ENCODE measurements at regions not wholly inside any gene's neighbourhood (a gene's known extent, or its start where the extent isn't known, plus 50 kb on each side); places are given as distances from the start of the nearest gene placed in this dataset.

GRCh38 chr1:90836345-90836679 is 119.2 kb upstream of the BARHL2 start:
- DNase-seq (ENCODE audit: low read depth in 1 of 2, low spot score in 1 of 2) = no peak
- no peak for TF ChIP-seq JUND (IDR thresholded peaks at IDR 0.05; ENCODE audit: low read depth)
- in situ Hi-C loops (cut with HindIII; ENCODE audit: low pct_unique_long_range_greater_than_20kb, low sequenced_read_pairs) = no loop called here

- in situ Hi-C loops (cut with HindIII; ENCODE audit: low pct_unique_long_range_greater_than_20kb, low sequenced_read_pairs) = no loop called here
- no peak for TF ChIP-seq JUND (IDR thresholded peaks at IDR 0.05; ENCODE audit: low read depth)
- DNase-seq (ENCODE audit: low read depth in 1 of 2, low spot score in 1 of 2) = no peak
Observed at GRCh38 chr1:90835661-90836344, 118.7 kb upstream of the BARHL2 start.

DNA sequence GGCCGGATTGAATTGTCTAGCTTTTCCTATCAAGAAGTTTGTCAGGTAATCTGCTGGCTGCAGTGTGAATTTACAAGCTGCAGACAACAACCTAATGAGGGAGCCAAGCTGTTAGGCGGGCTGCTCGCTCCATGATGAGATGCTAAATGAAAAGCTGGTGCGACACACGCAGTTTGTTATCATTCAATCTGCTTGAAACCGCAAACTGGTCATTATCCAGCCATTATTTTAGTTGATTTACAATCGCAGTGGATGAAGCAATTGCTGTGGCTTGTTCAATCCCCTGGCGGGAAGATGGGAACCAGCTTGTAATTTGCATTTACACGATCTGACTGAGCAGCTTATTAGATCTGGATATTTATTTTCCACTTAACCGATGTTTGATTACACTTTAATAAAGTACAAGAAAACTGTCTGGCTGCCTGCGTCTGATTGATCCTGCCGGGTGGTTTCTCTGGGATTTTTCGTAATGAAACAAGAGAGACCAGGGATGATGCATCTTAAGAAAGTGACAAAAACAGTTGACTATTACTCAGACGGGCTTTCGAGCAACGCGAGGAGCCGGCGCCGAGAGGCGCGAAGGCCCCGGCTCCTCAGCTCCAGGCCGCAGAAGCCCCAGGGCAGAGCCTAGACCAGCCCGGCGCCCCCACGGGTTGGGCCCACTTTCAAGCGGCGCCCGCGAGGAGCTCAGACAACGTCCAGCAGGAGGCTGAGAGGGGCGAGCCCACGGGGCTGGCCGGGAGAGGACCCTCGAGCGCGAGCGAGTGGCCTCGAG is 118.0 kb upstream of the BARHL2 start:
- in situ Hi-C loops (cut with HindIII; ENCODE audit: low pct_unique_long_range_greater_than_20kb, low sequenced_read_pairs) = no loop called here
- no peak for TF ChIP-seq JUND (IDR thresholded peaks at IDR 0.05; ENCODE audit: low read depth)
- no peak for DNase-seq (ENCODE audit: low read depth in 1 of 2, low spot score in 1 of 2)

DNA sequence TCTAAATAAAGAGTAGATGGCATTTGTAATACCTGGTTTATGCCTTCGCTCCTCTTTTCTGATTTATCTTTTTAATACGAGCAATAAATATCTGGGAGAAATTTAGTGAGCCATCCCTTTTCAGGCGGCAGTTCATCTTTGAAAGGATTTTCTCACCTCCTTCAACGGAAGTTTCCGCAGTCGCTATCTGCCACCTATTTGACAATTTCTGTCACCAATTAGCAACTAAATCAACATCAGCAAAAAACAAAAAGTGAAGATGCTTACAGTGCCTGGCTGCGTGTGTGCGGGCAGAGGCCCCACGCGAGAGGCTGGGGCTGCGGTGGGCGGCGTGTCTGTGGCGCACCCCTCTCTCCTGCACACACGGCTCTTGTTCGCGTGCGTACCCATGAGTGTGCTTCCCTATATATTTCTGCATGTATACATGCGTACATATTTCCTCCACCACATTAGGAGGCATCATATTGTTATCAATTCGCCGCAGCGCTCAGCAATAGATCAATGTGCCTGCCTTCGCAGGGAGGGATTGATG is 117.3 kb upstream of the BARHL2 start:
- no peak for DNase-seq (ENCODE audit: low read depth in 1 of 2, low spot score in 1 of 2)
- TF ChIP-seq JUND (IDR thresholded peaks at IDR 0.05; ENCODE audit: low read depth) = no peak
- in situ Hi-C loops (cut with HindIII; ENCODE audit: low pct_unique_long_range_greater_than_20kb, low sequenced_read_pairs) = no loop called here

GRCh38 chr1:90833466-90834110 is 116.5 kb upstream of the BARHL2 start:
- DNase-seq (ENCODE audit: low read depth in 1 of 2, low spot score in 1 of 2) = no peak
- TF ChIP-seq JUND (IDR thresholded peaks at IDR 0.05; ENCODE audit: low read depth) = no peak
- in situ Hi-C loops (cut with HindIII; ENCODE audit: low pct_unique_long_range_greater_than_20kb, low sequenced_read_pairs) = no loop called here

GRCh38 chr1:90831910-90832309 is 114.8 kb upstream of the BARHL2 start:
- in situ Hi-C loops (cut with HindIII; ENCODE audit: low pct_unique_long_range_greater_than_20kb, low sequenced_read_pairs) = no loop called here
- no peak for TF ChIP-seq JUND (IDR thresholded peaks at IDR 0.05; ENCODE audit: low read depth)
- no peak for DNase-seq (ENCODE audit: low read depth in 1 of 2, low spot score in 1 of 2)

DNA sequence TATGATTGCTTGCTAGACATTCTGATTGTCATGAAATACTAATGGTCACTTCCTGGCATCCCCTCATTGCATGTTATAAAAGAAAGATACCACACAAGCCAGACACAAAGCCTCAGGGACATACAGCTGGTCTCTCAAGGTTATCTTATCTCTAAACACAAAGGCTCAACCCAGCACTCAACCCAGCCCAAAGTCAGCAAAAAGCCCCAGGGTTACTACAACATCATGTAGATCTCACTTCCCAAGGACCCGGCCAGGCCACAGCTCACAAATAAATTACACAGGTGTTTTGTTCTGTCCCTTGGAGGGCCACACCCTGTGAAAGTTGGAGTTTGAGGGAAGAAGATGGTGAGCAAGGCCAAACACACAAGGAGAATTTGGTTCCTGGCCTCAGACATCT is 109.7 kb upstream of the BARHL2 start:
- TF ChIP-seq JUND (IDR thresholded peaks at IDR 0.05; ENCODE audit: low read depth) = no peak
- DNase-seq (ENCODE audit: low read depth in 1 of 2, low spot score in 1 of 2) = no peak
- in situ Hi-C loops (cut with HindIII; ENCODE audit: low pct_unique_long_range_greater_than_20kb, low sequenced_read_pairs) = no loop called here

DNA sequence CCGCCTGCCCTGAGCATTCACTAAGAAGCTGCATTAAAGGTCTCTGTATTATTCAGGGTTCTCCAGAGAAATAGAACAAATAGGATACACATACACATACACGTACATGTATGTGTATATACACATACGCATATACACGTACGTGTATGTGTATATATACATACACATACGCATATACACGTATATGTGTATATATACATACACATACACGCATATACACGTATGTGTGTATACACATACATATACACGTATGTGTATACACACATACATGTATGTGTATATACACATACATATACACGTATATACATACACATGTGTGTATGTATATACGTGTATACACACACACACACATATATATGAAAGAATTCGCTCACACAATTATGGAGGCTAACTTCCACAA is 108.9 kb upstream of the BARHL2 start:
- DNase-seq (ENCODE audit: low read depth in 1 of 2, low spot score in 1 of 2) = no peak
- in situ Hi-C loops (cut with HindIII; ENCODE audit: low pct_unique_long_range_greater_than_20kb, low sequenced_read_pairs) = no loop called here
- TF ChIP-seq JUND (IDR thresholded peaks at IDR 0.05; ENCODE audit: low read depth) = no peak

DNA sequence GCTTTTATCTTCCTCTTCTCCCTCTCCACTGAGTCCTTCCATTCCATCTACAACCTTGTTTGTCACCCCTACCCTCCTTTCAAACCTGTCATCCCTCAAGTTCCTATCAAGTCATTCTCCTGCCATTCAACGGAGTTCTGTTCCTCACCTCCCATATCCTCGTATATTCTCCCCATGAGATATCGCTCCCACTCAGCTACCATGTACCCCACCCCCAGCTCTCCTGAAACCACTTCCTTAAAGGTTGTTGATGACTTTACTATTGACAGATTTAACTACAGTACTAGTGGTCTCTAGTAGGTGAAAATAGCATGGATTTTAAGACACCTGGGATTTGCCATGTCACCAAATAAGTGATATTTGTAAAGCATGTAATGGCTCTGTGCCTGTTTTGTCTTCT is 107.4 kb upstream of the BARHL2 start:
- in situ Hi-C loops (cut with HindIII; ENCODE audit: low pct_unique_long_range_greater_than_20kb, low sequenced_read_pairs) = no loop called here
- no peak for TF ChIP-seq JUND (IDR thresholded peaks at IDR 0.05; ENCODE audit: low read depth)

DNA sequence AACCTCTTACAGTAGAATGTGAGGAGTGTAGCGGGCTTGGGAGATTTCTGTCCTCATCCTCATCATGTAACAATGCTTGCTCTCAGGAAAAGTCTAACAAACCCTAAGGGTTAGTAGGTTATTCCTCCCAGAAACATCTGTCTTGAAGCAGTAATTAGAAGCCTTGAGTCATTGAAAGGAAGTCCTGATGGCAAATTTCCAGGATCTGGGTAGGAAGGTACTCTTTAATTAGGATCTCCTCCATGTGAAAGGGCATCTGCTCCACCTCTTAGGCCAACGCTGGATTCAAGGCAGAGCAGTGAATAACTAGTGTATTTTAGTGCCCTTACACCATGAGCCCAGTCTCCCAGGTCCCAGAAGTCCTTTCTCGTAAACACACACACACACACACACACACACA is 106.6 kb upstream of the BARHL2 start:
- no peak for DNase-seq (ENCODE audit: low read depth in 1 of 2, low spot score in 1 of 2)
- TF ChIP-seq JUND (IDR thresholded peaks at IDR 0.05; ENCODE audit: low read depth) = no peak
- in situ Hi-C loops (cut with HindIII; ENCODE audit: low pct_unique_long_range_greater_than_20kb, low sequenced_read_pairs) = no loop called here

More for the DNA sequence above, 107.4 kb upstream of the BARHL2 start:
- DNase-seq (ENCODE audit: low read depth in 1 of 2, low spot score in 1 of 2) = no peak

- in situ Hi-C loops (cut with HindIII; ENCODE audit: low pct_unique_long_range_greater_than_20kb, low sequenced_read_pairs) = no loop called here
- DNase-seq (ENCODE audit: low read depth in 1 of 2, low spot score in 1 of 2) = no peak
- TF ChIP-seq JUND (IDR thresholded peaks at IDR 0.05; ENCODE audit: low read depth) = no peak
Observed at GRCh38 chr1:90821788-90822359, 104.8 kb upstream of the BARHL2 start.

DNA sequence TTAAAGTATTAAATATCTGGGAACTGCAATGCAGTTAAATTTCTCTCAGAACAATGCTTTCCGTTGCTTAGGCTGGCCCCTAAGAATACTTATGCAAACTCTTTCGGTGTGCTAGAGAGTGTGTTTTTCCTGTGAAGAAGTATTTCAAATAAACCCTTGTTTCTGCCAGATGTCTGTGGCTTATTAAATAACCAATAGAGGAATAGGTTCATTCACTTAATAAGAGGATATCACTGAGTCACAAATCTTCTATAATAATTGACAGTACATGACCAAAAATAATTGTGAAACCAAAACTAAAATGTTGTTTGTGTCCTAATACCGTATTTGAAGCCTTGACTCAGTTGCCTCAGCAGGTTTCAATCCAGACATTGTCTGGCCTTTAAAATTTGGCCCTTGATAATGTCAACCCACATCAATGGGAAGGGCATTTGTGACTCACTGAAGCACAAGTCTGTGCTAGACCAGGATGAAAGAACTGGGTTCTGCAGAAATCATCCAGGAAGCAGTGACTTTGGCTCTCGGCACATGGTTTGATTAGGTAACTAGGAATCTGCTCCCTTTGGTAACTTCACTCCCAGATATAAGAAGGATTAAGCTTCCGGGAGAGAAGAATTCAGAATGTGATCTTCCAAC is 104.2 kb upstream of the BARHL2 start:
- in situ Hi-C loops (cut with HindIII; ENCODE audit: low pct_unique_long_range_greater_than_20kb, low sequenced_read_pairs) = no loop called here
- no peak for DNase-seq (ENCODE audit: low read depth in 1 of 2, low spot score in 1 of 2)
- TF ChIP-seq JUND (IDR thresholded peaks at IDR 0.05; ENCODE audit: low read depth) = no peak

Data from T47D (cell line).